OCI-LY3 (cell line): ENCODE measurements at regions not wholly inside any gene's neighbourhood (a gene's known extent, or its start where the extent isn't known, plus 50 kb on each side); places are given as distances from the start of the nearest gene placed in this dataset.

ENCODE experiments used
- H2AFZ ChIP-seq: fragments of 200-600, 300-600 bp; shearing (Covaris generic); 2 replicates; pipeline ENCODE4 v1.6.0; 2014; ENCODE audit warnings: antibody characterized with exemption, low read depth, low read length
- H3K27ac ChIP-seq: fragments of 200-600, 300-600 bp; sonication (generic); 2 replicates; pipeline ENCODE4 v1.5.1; 2014; ENCODE audit warnings: mild to moderate bottlenecking, low read length, moderate library complexity, mixed read lengths
- H3K27me3 ChIP-seq: fragments of 200-600, 300-600 bp; sonication (generic); 2 replicates; pipeline ENCODE4 v1.6.1; 2014; ENCODE audit warnings: low read depth, low read length, mixed read lengths
- H3K36me3 ChIP-seq: fragments of 200-600, 300-600 bp; sonication (generic); replicated peaks from 2 replicates; pipeline ENCODE3; 2014; ENCODE audit warnings: low read depth, low read length, mixed read lengths
- H3K4me1 ChIP-seq: fragments of 300-600, 200-600 bp; sonication (generic); 2 replicates; pipeline ENCODE4 v1.6.1; 2014; ENCODE audit warnings: low read length, mixed read lengths
- H3K4me2 ChIP-seq: fragments of 200-600, 300-600 bp; sonication (generic); 2 replicates; pipeline ENCODE4 v1.6.1; 2014; ENCODE audit warnings: low read length, mixed read lengths
- H3K4me3 ChIP-seq: fragments of 300-600, 200-600 bp; sonication (generic); 2 replicates; pipeline ENCODE4 v1.5.1; 2014; ENCODE audit warnings: antibody characterized with exemption, mild to moderate bottlenecking, low read length, moderate library complexity
- H3K79me2 ChIP-seq: fragments of 300-600, 200-600 bp; shearing (Covaris generic); 2 replicates; pipeline ENCODE4 v1.6.1; 2014; ENCODE audit warnings: mild to moderate bottlenecking, low read length, mixed read lengths
- H3K9ac ChIP-seq: fragments of 300-600, 200-600 bp; shearing (Covaris generic); 2 replicates; pipeline ENCODE4 v1.6.0; 2014; ENCODE audit warnings: mild to moderate bottlenecking, low read length, moderate library complexity
- H3K9me3 ChIP-seq: fragments of 200-600, 300-600 bp; shearing (Covaris generic); 2 replicates; pipeline ENCODE4 v1.6.1; 2014; ENCODE audit warnings: low read length, mixed read lengths; ENCODE audit not compliant: insufficient read depth
- H4K20me1 ChIP-seq: fragments of 200-600, 300-600 bp; sonication (generic); 2 replicates; pipeline ENCODE4 v1.6.1; 2016; ENCODE audit warnings: low read length, mixed read lengths; ENCODE audit not compliant: insufficient read depth
- CTCF ChIP-seq: fragments of 200-600, 300-600 bp; sonication (generic); IDR thresholded peaks from 2 replicates; pipeline ENCODE4 v1.5.1; 2014; ENCODE audit warnings: antibody characterized with exemption, low read length, low read depth
- EZH2phosphoT487 ChIP-seq: fragments of 200-600 bp; shearing (Covaris generic); IDR thresholded peaks from 2 replicates; pipeline ENCODE4 v1.6.1; 2018; ENCODE audit warnings: antibody characterized with exemption, mixed run types, low read depth

GRCh38 chr3:194014756-194015155 lies 121.2 kb upstream of the HES1 start:
- peaks cover 19% of the 10 kb centered on the region; the same call in 1 of the 2 replicates for H3K27me3 ChIP-seq
- H3K9ac ChIP-seq, result no peak overlapping the region
- no peak overlapping the region for H2AFZ ChIP-seq
- H3K9me3 ChIP-seq, result no peaks in the 10 kb centered on the region
- no peak overlapping the region for H3K4me3 ChIP-seq
- no peaks in the 10 kb centered on the region for H3K4me1 ChIP-seq
- H4K20me1 ChIP-seq, result no peaks in the 10 kb centered on the region
- H3K4me2 ChIP-seq, result no peak overlapping the region
- no peak overlapping the region for H3K27ac ChIP-seq
- H3K36me3 ChIP-seq, result no peaks in the 10 kb centered on the region
- H3K79me2 ChIP-seq, result no peaks in the 10 kb centered on the region
- TF ChIP-seq CTCF (no peak), EZH2phosphoT487 (no peak)

GRCh38 chr3:194019398-194020165 lies 116.4 kb upstream of the HES1 start:
- Histone ChIP-seq H3K27ac (no peak overlapping the region), H3K27me3 (peaks cover 14% of the 10 kb centered on the region; the same call in 1 of the 2 replicates), H3K9me3 (no peaks in the 10 kb centered on the region), H3K79me2 (no peaks in the 10 kb centered on the region), H4K20me1 (no peaks in the 10 kb centered on the region), H2AFZ (no peak overlapping the region), H3K4me3 (no peak overlapping the region), H3K36me3 (no peaks in the 10 kb centered on the region), H3K4me1 (no peaks in the 10 kb centered on the region), H3K4me2 (no peak overlapping the region), H3K9ac (no peak overlapping the region)
- TF ChIP-seq CTCF (no peak), EZH2phosphoT487 (no peak)

GRCh38 chr3:194022052-194022451 lies 113.9 kb upstream of the HES1 start:
- TF ChIP-seq EZH2phosphoT487 (no peak), CTCF (no peak)
- Histone ChIP-seq H3K4me2 (no peak overlapping the region), H3K36me3 (no peaks in the 10 kb centered on the region), H3K79me2 (no peaks in the 10 kb centered on the region), H3K9me3 (no peaks in the 10 kb centered on the region), H3K27me3 (peaks cover 27% of the 10 kb centered on the region), H3K27ac (no peak overlapping the region), H3K9ac (no peak overlapping the region), H4K20me1 (no peaks in the 10 kb centered on the region), H2AFZ (no peak overlapping the region), H3K4me1 (no peaks in the 10 kb centered on the region), H3K4me3 (no peak overlapping the region)

GRCh38 chr3:194022816-194023215 lies 113.1 kb upstream of the HES1 start:
- Histone ChIP-seq H3K9me3 (no peaks in the 10 kb centered on the region), H4K20me1 (no peaks in the 10 kb centered on the region), H3K4me2 (no peak overlapping the region), H3K4me1 (peaks cover 3% of the 10 kb centered on the region; the same call in 1 of the 2 replicates), H3K9ac (no peak overlapping the region), H2AFZ (no peak overlapping the region), H3K36me3 (no peaks in the 10 kb centered on the region), H3K27me3 (peaks cover 32% of the 10 kb centered on the region), H3K27ac (no peak overlapping the region), H3K4me3 (no peak overlapping the region), H3K79me2 (no peaks in the 10 kb centered on the region)
- TF ChIP-seq CTCF (no peak), EZH2phosphoT487 (no peak)
